ENCODE measurements at regions not wholly inside any gene's neighbourhood (a gene's known extent, or its start where the extent isn't known, plus 50 kb on each side); places are given as distances from the start of the nearest gene placed in this dataset.

- TF ChIP-seq POLR2AphosphoS5 (IDR thresholded peaks at IDR 0.05; ENCODE audit: borderline replicate concordance, low read depth, low read length) = no peak
- no peak for TF ChIP-seq EZH2 (IDR thresholded peaks at IDR 0.05)
- TF ChIP-seq FOXP2 (optimal IDR thresholded peaks at IDR 0.05; ENCODE audit: control extremely low read depth, extremely low read length, insufficient read depth) = no peak
Measured at GRCh38 chr6:145370559-145370958, 364.8 kb downstream of the EPM2A start.

Data from SK-N-MC (cell line).